NCI-H345 treated with DMSO at 0.1 percent for 48 hours (cell line): ENCODE measurements at regions not wholly inside any gene's neighbourhood (a gene's known extent, or its start where the extent isn't known, plus 50 kb on each side); places are given as distances from the start of the nearest gene placed in this dataset.
"Not testable (repeated sequence)": the region's sequence is repeated elsewhere in the genome, so short reads cannot be mapped to it uniquely, and the experiment has no call there.

Experiments
- DNase-seq: peaks from one replicate; lab custom pipeline; 2025; ENCODE audit not compliant: unreplicated experiment; lab: John Stamatoyannopoulos, UW

DNA sequence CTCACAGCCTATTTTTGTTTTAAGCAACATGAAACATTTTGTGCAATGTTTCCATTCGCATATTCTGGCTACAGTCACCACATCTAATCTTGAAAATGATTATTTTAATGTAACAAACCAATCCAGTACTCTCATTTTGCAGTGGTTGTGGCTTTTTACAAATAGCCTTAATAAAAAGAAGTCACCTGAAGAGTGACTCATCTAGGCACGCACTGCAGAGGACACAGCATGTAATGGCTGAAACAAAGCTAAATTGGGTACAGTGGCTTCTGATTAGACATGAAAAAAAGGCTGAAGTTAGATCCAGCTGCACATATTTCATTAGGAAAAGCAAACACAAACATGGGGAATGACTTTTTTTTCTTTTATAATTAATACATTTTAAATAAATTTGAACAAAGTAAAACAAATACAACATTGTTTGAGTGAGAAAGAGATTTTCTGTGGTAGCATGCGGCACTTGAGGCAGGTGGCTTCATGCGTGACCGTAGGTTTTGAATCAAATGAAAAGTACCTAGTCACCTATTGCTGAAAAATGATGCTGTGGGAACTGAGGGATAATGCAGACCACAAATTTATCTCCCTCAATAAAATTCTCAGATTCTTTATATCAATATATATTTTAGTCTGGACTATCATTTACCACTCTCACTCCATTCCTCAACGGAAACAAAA is 240.8 kb upstream of the DDX53 start:
- no peak for DNase-seq

DNA sequence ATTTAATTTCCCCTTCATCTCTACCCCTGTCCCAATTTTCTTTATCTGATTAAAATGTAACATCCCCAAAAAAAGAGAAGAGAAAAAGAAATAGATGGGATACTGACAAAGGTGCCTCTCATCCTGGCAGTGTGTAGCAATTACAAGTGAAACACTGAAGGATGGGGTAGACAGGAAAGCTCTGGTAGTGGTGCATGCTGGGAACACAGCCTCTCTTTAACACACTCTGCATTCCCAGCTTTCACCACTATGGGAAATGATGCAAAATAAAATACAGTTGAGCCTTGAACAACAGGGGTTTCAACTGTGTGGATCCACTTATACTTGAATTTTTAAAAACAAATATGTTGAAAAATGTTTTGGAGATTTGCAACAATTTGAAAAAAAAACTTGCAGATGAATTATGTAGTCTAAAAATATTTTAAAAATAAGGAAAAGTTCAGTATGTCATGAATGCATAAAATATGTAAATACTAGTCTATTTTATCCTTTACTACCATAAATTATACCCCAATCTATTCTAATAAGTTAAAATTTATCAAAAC is 239.2 kb upstream of the DDX53 start:
- DNase-seq, result no peak

DNA sequence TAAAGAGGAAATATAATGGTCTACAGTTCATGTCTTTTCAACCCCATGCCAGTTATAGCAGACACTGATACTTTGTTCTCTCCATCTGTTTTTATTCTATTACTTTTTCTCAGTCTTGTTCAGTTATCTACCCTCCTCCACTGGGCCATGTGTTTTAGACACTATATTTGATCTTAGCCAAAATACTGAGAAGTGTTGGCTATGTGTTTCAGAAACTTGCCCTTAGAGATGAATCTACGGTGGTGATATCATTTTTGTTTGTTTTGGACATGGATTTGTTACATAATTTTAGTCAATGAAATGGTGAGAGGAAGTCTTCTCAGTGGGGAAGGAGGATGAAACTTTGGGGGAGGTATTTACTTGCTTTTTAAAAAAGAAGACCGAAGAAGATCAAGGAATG is 211.5 kb upstream of the DDX53 start:
- no peak for DNase-seq

DNA sequence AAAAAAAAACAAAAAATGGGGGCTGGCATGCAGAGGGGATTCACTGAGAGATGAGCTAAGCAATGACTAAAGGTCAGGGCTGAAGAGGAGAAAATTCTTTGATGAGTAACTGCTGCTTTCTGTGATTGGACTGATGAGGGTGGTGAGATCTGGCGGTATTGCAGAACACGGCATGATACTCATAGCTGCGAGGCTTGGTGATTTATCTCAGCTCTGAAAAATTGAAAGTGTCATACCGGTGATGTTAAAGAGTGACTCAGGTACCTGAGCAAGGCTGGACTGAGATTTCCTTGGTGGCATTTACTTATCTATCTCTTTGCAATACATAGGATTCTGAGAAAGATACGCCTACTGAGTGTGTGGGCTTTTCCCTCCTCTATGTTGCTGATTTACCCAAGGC is 204.1 kb upstream of the DDX53 start:
- DNase-seq, result no peak

DNA sequence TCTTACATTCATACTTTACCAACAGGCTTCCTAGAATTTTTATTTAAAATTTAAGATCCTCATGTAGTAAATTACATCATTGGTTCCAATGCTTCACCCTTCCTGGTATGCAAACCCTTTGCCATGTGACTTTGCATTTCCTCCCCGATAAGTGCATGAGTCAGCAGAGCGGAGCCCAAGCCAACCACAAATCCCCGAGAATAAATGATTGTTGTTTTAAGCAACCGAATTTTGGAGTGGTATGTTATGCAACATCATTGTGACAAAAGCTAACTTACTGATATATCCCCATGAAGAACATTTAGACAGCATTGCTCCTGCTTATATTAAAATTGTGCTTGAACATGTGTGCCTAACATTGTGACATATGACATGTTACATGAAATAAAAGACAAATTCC is 199.4 kb upstream of the DDX53 start:
- no peak for DNase-seq

DNA sequence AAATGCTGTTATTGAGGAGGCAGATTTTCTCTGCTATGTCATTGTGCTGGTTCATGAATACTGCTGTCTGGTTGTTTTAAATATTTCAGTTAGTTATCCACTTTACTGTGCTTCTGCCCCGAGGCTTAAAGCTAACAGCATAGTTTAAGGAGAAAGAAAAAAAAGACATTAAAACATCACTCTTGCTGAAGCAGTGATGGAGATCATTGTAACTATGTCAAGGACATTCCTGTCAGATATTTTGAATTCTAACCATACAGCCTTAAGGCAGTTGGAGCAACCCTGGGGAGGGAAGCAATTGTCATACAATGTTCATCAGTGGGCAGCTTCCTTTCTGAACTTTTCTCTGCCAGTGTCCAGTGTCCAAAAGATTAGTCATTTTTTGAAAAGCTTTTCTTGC is 199.0 kb upstream of the DDX53 start:
- DNase-seq, result no peak

DNA sequence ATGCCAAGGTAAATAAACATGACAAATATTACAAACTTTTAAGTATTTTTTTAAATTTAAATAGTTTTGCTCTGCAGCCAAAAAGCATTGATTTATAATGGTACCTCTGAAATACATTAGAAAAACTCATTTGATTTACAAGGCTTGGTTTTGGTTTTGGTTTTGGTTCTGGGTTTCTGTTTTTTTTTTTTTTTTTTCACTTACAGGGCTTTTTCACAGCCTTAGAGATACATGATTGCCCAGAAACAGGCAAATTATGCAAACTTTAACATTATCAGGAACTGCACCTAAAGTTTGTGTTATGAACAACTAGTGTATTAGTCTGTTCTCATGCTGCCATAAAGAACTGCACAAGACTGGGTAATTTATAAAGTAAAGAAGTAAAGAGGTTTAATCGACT is 196.4 kb upstream of the DDX53 start:
- DNase-seq, result no peak

DNA sequence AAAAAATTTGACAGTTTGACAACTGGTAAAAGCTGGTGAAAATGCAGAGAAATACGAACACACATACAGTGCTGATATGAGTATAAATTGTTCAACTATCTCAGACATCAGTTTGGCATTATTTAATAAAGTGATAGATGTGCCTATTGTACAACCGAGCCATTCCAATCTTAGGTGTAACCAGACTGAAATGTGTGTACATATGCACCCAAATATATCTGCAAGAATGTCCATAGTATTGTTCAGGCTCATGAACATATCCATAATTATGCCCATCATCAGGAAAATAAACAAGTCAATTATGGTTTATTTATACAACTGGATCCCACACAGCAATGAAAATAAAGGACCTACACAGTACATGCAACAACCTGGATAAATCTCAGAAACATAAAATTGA is 188.9 kb upstream of the DDX53 start:
- DNase-seq, result no peak

DNA sequence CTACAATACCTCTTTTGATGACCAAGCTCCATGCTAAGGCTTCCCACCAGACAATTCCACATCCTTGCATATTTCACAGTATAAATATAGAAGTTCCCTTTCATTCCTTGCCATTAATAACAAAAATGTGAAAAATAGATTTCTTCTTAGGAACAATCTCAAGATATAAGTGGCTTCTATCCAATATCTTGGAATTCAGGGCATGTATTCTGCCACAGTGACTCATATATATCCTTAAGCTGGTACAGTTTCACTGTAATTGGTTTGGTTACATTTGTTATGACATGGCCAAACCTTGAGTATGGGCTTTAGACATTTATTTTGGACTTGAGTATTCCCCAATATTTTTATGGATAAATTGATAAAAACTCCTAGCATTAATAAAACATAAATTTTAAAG is 181.7 kb upstream of the DDX53 start:
- no peak for DNase-seq

DNA sequence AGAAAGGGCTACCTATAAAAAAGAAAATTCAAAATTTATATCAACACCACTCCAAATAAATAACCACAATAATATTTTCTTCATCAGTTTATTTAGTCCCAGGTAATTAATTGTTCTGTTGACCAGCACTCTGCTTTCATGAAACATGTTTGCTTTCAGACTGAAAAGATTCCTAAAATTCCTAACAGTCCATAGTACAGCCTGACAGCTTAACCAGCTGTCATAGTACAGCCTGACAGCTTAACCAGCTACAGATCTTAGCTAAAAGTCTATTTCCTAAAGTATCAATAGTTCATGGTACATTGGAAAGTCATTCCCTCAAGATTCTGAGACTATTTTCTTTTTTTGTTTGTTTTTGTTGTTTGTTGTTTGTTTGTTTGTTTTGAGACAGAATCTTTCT is 144.1 kb upstream of the DDX53 start:
- DNase-seq, result no peak

DNA sequence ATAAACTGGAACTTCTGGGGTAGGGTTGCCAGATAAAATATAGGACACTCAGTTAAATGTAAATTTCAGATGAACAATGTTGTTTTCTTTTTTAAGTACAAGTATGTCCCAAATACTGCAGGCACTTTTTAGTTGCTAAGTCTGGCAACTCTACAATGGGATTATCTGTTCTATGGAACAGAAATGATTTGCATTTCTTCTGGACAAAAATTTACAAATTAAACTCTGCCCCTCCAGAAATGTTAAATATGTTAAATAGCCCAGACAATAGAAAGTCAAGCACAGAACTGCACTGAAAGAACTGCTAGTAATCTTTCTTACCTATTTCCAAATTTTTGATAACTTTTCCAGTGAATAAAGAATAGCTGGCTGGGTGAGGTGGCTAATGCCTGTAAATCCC is 140.1 kb upstream of the DDX53 start:
- no peak for DNase-seq

DNA sequence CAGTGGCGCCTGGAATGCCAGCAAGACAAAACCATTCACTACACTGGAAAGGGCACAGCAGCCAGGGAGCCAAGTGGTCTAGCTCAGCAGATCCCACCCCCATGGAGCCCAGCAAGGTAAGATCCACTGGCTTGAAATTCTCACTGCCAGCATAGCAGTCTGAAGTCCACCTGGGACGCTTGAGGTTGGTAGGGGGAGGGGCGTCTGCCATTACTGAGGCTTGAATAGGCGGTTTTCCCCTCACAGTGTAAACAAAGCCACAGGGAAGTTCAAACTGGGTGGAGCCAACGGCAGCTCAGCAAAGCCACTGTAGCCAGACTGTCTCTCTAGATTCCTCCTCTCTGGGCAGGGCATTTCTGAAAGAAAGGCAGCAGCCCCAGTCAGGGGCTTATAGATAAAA is 133.0 kb upstream of the DDX53 start:
- not testable (repeated sequence) for DNase-seq

DNA sequence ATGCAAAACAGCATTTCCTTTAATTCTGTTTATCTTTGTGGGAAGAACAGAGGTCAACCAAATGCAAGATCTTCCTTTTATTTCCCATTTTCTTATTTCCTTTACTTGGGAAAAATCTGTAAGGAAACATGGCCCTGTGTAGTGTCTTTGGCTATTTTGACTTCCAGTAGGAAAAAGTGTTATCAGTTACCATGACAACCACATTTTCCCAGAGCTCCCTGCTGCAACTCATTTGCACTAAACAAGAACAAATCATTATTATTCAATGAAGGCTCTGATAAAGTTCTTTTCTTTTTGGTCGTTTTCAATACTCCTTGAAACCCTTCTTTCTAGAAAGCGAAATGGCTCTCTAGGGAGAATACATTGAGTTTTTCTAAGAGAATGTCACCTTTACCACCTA is 117.2 kb upstream of the DDX53 start:
- no peak for DNase-seq

DNA sequence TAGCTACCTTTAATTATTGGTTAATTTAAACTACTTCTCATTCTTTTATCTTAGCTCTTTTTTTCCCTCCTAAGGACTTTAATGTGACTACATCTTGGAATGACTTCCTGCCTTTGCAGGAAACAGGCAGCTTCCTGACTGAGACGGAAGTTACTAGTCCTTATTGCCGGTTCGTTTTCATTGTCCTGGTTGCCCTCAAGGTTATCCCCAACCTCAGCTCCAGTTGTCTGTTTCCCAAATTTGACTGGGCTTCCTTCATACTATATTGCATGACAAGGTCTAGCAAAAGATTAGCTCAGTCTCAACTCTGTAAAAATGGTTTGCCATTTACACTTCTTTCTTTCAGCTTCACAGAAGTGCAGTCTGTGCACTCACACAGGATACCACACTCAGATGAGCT is 109.9 kb upstream of the DDX53 start:
- no peak for DNase-seq

DNA sequence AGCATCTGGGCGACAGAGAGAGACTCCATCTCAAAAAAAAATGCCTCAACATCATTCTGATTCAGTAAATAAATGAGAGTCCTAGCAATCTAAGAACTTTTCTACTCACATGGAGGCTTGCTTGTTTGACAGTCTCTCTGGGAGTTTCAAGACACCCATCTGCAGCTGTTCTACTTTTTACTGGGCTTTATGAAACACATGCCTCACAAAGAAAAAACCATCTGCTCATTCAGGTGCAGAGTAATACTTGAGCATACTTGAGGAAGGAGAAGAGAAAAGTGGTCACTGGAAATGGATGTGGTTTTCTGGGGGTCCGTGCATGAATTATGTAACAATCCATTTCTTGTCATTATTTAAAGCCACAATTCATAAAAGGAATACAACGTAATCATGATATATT is 87.1 kb upstream of the DDX53 start:
- no peak for DNase-seq

DNA sequence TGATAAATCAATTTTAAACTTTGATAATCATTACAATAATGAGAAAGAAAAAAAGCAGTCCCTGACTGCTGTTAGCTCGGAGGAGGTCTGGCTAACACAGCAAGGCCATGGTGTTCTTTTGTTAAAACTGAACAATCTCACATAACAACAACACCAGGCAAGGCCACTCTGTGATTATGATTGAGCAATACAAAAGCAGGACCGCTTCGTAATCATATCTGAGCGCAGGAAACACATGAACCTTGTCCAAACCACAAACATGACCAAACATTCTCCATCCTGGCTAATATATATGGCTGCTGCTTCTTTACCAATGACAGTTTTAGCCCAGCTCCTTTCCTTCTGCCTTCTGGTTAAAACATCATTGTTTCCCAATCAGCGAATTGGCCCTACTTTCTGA is 76.8 kb upstream of the DDX53 start:
- no peak for DNase-seq

DNA sequence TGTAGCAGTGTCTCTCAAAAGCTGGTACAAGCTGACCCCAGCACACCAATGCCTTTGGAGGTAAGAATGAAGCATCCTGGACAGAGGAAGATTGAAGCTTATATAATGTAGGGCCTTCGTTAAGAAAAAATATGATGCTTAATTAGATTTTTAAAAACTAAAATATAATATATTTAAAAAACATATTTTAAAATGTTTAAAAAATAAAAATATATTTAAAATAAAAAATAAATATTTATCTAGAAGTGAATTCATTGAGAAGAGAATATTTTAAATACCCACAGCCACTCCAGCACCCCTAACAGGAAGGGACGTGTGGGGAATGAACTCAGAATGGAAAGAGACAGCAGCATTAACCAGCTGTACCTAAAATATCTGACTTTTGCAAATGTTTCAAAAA is 65.1 kb upstream of the DDX53 start:
- DNase-seq, result no peak

DNA sequence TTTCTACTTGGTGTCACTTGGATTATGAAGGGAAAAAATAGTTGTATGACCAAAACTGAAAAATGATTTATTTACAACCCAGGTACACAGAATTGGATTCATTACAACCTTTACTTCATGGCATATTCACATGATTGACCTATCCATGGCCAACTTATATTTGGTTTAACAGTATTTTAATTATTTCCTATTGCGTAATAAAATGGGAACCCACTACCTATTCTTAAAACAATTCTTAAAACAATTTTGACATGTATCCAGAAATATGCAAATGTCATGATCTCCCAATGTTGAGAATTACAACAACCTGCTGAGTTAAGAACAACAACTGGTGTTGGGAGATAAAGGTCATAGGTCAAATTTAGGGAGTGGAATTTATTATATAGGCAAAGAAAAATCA is 54.8 kb upstream of the DDX53 start:
- no peak for DNase-seq
